ENCODE measurements at regions not wholly inside any gene's neighbourhood (a gene's known extent, or its start where the extent isn't known, plus 50 kb on each side); places are given as distances from the start of the nearest gene placed in this dataset.

DNA sequence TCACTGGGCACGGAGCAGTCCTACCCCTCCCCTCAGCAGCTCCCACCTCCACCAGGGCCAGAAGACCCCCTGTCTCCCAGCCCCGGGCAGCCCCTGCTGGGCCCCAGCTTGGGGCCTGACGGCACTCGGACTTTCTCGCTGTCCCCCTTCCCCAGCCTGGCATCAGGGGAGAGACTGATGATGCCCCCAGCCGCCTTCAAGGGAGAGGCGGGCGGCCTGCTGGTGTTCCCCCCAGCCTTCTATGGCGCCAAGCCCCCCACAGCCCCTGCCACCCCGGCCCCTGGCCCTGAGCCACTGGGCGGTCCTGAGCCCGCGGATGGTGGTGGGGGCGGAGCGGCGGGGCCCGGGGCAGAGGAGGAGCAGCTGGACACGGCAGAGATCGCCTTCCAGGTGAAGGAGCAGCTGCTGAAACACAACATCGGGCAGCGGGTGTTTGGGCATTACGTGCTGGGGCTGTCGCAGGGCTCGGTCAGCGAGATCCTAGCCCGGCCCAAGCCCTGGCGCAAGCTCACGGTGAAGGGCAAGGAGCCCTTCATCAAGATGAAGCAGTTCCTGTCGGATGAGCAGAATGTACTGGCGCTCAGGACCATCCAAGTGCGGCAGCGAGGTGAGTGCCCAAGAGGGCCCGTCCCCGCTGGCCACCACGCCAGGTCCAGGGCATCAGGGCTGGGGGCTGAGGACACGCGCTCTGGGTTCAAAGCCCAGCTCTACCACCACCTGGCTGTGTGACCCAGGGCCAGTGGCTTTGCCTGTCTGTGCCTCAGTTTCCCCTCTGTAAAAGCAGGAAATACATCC, 58.6 kb downstream of the PHETA1 start:
- DNase-seq, result no peak

GRCh38 chr12:111309584-111309983, 59.3 kb downstream of the PHETA1 start:
- DNase-seq, result no peak

- no peak for DNase-seq
These were observed 60.4 kb downstream of the PHETA1 start for GRCh38 chr12:111308473-111308872.

GRCh38 chr12:111304642-111305071, 64.2 kb downstream of the PHETA1 start:
- no peak for DNase-seq

GRCh38 chr12:111303531-111303930, 65.4 kb downstream of the PHETA1 start:
- DNase-seq, result no peak

DNA sequence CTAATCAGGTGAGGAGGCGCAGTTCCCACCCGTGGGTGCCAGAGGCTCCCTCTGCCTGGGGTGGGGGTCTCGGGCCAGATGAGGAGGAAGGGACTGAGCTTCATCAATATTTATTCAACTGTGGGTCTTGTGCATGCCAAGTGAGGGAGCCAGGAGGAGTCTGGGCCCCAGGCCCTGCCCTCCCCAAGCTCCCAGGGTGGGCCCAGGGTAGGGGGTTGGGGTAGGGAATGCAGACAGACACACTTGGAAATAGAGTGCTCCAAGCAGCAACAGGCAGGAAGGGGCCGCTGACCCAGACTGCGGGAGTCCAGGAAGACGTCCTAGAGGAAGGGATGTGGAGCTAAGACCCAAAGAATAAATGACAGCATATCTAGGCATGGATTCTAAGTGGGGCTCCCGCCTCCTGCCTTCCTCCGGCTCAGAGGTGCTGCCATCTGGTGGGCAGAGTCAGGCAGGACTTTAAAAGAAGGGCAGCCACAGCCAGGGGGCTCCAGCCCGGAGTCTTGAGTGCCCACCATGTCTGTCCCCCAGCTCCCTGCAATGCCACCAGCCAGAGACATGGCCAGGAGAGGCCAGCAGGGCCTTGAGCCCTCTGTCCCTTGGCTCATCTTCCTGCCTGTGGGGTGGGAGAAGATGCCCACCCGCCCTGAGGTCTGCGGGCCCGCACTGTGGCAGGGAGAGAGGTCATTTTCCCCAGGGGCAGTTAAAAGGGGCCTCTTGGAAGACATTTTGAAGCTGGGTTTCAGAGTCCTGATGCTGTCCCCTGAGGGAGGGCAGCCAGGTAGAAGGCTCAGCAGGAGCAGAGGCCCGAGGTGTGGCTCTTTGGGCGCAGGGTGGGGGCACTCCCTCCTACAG, 70.1 kb downstream of the PHETA1 start:
- peak; percentile 90 for DNase-seq

DNA sequence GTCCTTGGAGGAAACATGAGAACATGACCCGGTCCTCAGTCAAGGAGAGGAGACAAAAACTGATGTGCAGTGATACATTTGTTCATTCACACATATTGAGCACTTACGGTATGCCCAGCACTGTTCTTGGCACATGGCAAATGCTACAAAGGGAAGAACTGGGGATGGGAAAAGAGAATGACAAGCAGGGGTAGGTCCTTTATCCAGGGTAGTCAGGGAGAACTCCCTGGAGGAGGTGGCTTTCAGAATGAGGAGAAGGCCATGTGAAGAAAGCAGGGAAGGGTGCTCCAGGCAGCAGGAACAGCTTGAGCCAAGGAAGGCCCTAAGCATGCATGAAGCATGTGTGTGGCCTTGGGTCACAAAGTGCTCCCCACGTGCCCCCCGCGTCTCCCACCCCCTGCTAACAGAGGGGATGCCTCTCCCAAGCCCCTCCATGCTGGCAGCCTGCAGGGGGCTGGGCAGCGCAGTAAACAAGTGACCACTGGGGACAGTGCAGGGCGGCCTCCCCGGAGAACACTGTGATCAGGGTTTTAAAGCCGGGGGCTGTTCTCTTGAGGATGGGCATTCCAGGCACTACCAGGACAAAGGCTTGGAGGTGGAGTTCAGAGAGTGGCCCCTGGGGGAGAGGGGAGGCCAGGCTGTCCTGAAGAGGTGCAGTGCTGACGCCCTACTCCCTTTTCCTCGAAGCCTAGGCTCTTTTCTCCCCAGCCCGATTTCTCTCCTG, 71.0 kb downstream of the PHETA1 start:
- peak; percentile 74 for DNase-seq

- no peak for DNase-seq
These were observed 71.9 kb downstream of the PHETA1 start for GRCh38 chr12:111296906-111297463.

- DNase-seq, result no peak
These were observed 73.7 kb downstream of the PHETA1 start for GRCh38 chr12:111295176-111295575.

DNA sequence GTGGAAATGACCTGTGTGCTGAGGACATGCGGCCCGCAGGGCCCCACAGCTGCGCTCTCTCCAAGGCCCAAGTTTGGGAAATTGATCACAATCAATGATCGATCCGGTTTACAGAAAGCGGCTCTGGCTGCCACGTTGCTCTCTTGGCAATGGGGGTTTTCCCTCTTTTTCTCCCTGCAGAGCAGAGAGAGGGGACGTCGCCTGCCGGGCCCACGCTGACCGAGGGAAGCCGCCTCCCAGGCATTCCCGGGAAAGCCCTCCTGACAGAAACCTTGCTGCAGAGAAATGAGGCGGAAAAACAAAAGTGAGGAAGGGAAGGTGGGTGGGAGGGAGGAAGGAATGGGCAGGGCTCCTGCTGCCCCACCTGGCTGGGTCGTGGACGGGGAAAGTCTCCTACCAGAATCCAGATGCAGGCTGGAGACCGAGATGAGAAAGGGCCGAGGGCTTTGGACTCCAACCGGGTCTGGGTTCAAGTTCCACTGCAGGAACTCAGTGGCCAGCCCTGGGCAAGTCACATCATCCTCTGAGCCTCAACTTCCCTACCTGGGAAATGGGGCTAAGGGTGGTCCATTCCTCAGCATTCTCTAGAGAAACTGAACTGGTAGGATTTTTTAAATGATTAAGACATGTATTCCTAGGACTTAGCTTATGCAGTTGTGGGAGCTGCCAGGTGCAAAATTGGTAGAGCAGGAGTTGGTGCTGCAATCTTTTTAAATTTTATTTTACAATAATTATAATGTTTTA, 75.5 kb downstream of the PHETA1 start:
- DNase-seq, result no peak

DNA sequence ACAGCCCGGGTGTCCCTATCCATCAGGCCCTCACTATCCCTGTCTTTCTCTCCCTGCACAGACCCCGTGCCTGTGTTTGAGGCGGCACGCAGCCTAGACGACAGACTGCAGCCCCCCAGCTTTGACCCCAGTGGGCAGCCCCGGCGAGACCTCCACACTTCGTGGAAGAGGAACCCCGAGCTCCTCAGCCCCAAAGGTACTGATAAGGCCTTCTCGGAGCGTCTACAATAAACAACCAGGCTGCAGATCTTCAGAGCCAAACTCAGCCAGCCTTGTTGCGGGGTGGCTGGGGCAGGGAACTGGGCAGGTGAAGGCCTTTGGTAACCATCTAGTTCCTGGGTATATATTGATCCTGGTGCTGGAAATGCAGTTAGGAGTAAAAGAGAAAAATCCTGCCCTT, 77.5 kb downstream of the PHETA1 start:
- no peak for DNase-seq

- no peak for DNase-seq
These were observed 80.1 kb downstream of the PHETA1 start for GRCh38 chr12:111288771-111289170.

- DNase-seq, result no peak
These were observed 81.6 kb downstream of the PHETA1 start for GRCh38 chr12:111287125-111287900.

DNA sequence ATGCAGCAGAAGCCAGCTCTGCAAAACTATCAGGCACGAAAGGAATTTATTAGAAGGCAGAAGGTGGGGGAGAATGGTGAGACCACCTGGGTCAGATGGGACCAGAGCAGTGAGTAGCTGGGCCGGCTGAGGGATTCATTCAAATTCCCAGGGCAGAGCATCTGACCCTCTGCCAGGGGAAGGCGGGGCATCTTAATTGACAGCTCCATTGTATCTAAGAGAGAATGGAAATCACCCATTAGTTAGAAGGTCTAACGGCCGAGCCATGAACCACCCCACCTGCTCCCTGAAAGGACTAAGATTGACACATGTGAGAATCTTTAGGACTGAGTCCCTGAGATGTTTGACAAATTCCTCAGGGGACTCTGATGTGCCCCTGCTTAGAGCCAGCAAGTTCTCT, 83.7 kb downstream of the PHETA1 start:
- no peak for DNase-seq

DNA sequence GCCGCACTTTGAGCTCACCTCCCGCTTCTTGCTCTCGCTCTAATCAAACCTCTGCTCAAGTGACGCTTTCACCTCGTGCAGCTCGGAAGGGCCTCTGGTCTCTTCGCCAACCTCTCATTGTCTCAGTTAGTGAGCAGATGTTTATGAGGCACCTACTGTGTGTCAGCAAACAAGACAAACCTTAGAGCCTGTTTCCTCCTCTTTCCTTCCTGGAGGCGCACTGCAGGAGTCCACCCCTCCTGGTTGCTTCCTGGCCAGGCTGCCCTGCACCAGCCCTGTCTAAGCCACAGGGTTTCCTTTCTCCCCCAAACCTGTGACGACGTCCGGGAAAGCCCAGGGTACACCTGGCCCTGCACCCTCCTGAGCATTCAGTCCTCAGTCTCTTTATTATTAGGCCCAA, 84.2 kb downstream of the PHETA1 start:
- no peak for DNase-seq

- no peak for DNase-seq
These were observed 84.9 kb downstream of the PHETA1 start for GRCh38 chr12:111283966-111284365.

GRCh38 chr12:111283521-111283920, 85.4 kb downstream of the PHETA1 start:
- no peak for DNase-seq

- peak; percentile 73 for DNase-seq
These were observed 91.3 kb downstream of the PHETA1 start for GRCh38 chr12:111277570-111277969.

DNA sequence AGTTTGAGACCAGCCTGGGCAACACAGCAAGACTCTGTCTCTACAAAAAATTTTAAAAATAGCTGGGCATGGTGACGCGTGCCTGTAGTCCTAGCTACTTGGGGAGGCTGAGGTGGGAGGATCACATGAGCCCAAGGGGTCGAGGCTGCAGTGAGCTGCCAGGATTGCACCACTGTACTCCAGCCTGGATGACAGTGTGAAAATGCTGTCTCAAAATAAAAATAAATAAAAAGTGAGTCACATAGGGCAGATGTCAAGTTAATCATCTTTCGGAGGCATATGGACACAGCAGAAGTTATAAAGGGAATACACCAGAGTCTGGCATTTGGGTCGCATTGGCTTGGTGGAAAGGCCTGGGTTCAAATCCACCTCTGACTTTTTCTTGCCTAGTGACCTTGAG, 92.7 kb downstream of the PHETA1 start:
- no peak for DNase-seq

GRCh38 chr12:111275308-111275707, 93.6 kb downstream of the PHETA1 start:
- DNase-seq, result no peak

- no peak for DNase-seq
These were observed 94.1 kb downstream of the PHETA1 start for GRCh38 chr12:111274777-111275176.

All from islet precursor cell (in vitro differentiated cells).